NOMO-1 treated with dmso at 0.1 percent for 144 hours (cell line): ENCODE measurements at regions not wholly inside any gene's neighbourhood (a gene's known extent, or its start where the extent isn't known, plus 50 kb on each side); places are given as distances from the start of the nearest gene placed in this dataset.

Source experiments
- DNase-seq: peaks from one replicate; lab custom pipeline; 2025; ENCODE audit not compliant: unreplicated experiment; lab: John Stamatoyannopoulos, UW

DNA sequence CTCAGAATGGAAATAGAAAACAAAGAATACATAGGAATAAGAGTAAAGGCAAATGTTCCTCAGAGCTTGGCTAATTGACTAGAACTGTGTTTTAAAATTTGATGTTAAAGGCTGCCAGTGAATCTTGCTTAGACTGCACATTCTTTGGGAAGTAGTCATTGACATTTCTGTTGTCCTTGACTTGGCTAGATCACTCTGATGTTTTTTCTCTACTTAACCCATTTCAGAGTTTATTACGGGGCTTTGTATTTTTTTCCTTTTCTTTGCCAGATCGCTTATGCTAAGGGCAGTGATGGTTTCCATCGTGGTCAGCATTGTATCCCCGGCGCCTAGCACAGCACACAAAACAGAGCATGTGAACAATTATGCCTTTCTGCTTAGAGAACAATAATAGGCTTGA lies 1126.7 kb upstream of the CDH9 start:
- no peak for DNase-seq

DNA sequence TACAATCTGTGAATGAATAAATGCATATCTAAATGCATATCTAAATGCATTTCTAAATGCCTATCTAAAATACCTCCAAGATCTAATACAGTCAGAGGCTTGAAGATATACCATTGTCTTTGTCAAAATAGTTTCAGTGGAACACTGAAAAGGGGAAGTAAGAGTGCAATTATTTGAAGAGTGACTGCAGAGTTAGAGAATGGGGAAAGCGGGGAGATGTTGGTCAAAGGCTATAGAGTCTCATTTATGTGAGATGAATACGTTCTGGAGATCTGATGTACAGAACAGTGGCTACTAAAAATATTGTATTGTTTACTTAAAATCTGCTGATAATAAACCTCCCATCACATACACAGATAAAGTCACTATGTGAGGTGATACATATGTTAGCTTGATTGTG lies 1126.2 kb upstream of the CDH9 start:
- DNase-seq: peak; percentile 65

GRCh38 chr5:28156981-28157380 lies 1118.6 kb upstream of the CDH9 start:
- no peak for DNase-seq

- DNase-seq: no peak
Measured at GRCh38 chr5:28143519-28143918, 1105.1 kb upstream of the CDH9 start.

GRCh38 chr5:28132151-28132550 lies 1093.8 kb upstream of the CDH9 start:
- no peak for DNase-seq

DNA sequence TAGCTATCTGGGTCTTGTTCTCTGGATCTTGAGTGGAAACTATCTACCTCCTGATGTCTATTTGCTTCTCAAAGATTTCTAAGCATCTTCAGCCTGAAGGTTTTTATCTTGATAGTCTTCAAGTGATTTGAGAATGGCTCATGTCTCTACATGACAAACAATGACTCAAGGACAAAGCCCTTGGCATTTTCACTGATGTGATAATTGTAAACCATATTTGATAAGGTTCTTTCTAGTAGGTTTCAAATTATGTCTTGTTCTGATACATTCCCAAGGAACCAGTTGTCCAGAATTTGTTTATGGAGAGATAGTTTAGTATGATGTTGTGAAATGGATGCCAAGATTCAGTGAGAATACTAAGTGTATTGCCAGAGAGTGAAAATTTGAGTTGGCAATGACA lies 1079.3 kb upstream of the CDH9 start:
- DNase-seq: no peak

DNA sequence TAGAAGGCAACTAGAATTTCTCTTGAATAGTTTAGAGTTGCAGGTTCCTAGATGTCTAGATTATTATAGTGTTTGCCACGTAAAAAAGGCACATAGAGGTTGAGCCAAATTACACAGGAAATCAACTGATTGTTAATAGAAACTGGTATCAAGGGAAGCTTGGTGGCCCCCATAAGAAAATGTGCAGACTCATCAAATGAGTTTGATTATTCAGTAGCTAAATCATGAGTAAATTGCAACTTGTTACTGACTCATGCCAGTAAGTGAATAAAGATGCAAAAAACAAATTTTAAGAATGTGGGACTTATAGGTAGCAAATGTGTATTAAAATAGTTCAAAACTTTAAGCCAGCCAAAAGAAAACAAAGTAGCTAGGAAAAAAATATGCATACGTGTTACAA lies 1078.9 kb upstream of the CDH9 start:
- DNase-seq: no peak

DNA sequence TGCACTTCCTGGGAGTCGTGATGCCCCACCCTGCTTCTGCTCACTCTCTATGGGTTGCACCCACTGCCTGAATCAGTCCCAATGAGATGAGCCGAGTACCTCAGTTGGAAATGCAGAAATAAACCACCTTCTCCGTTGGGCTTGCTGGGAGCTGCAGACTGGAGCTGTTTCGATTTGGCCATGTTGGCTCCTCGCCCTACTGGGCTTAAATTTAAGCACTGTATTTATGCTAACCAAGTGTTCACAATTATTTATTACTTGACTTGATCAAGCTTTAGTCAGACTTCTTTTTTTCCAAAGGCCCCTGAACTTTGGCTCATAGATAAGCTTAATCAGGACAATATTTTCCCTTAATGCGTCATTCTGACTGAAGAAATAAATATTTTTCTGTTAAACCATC lies 1072.4 kb upstream of the CDH9 start:
- DNase-seq: no peak

GRCh38 chr5:28104080-28104479 lies 1065.7 kb upstream of the CDH9 start:
- DNase-seq: no peak

- DNase-seq: no peak
Measured at GRCh38 chr5:28084069-28084468, 1045.7 kb upstream of the CDH9 start.

DNA sequence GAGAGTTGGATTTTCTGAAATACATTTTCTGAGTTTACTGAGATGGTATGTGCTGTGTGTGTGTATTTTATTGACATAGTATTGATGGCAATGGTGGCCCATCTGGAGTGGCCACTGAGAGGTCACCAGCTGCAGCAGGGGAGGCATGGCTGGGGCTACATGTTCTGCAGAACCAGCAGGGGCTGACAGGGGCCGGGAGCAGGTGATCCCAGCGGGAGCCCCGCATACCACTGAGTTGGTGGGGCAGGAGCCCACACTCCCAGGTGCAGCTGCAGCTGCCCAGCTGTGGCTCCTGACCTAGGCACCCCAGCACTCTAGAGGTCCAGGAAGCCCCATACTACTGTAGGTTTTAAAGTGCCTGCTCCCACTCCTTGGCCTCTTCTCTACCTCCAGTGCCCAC lies 1044.2 kb upstream of the CDH9 start:
- DNase-seq: no peak

- DNase-seq: no peak
Measured at GRCh38 chr5:28077291-28078240, 1039.2 kb upstream of the CDH9 start.

- no peak for DNase-seq
Measured at GRCh38 chr5:28066856-28067255, 1028.5 kb upstream of the CDH9 start.

GRCh38 chr5:28065656-28066055 lies 1027.3 kb upstream of the CDH9 start:
- DNase-seq: no peak

DNA sequence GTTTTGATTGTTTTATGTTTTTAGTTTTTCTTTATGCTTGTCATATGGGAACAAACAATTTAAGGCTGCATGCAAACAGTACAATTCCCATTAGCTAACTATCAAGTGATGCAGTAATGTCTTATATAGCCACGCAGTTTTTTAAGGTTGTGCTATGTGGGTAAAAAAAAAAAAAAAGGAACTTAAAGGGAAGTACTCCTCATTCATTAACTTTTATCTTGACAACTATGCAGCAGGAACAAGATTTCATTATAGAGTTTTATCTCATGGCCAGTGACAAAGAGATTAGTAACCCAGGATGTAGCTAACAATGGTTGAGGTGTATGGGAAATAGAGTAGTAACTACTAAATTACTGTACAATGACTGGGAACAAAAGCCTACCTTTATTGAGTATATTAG lies 1008.2 kb upstream of the CDH9 start:
- no peak for DNase-seq

- no peak for DNase-seq
Measured at GRCh38 chr5:28027851-28028250, 989.5 kb upstream of the CDH9 start.

DNA sequence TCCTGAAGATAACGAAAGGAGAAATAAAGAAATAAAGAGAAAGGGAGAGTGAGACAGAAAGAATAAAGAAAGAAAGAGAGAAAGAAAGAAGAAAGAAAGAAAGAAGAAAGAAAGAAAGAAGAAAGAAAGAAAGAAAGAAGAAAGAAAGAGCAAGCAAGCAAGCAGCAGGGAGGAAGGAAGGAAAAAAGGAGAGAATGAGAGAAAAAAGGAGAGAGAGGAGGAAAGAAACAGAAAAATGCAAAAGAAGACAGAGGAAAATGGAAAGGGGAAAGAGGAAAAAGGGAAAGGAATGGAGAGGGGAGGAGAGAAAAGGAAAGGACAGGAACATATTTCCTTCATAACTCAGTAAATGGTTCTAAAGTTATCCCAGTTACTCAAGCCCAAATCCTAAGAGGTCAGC lies 978.8 kb upstream of the CDH9 start:
- DNase-seq: no peak

DNA sequence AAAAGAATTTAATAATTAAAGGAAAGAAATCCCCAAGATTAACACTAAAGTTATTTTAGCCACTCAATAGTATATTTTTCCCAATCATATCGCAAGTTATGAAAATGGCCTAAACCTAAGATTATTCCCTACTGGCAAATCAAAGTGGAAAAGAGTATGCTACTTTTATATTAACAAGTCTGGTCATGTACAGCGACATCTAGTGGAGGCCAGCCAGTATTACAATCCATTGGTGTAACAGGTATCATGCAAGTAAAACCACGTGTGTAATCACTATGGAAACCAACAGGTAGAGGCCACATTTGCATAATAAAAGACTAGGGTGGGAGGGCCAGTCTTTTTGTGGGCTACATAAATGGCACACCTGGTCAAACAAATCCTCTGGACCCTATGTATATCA lies 976.4 kb upstream of the CDH9 start:
- no peak for DNase-seq

DNA sequence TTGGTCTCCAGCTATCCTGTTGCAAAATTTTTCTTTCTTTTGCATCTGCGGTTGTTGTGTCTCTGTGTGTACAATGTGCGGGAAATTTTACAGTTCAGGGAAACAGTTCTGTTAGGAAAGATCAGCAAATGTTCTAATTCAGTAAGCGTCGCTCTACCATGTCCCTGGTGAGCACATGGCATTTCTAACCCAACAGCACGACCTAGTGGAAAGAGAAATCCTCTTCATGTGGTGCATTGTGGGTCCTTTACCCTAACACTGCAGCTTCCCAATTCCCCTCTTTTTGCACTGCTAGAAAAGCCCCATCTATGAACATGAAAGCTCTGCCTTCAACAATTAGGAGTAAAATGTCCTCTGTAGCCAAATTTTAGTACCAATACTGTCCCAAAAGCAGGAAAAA lies 974.2 kb upstream of the CDH9 start:
- no peak for DNase-seq

DNA sequence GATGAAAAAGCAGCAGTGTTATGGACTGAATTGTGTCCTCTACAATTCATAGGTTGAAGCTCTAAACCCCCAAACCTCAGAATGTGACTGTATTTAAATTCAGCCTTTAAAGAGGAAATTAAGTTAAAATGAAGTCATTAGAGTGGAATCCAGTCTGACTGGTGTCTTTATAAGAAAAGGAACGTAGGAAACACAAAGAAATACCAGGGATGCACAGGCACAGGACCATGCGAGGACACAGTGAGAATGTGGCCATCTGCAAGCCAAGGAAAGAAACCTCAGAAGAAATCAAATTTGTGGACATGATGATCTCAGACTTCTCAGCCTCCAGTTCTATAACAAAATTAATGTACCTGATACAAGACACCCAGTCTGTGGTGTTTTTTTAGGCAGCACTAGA lies 971.2 kb upstream of the CDH9 start:
- DNase-seq: no peak

DNA sequence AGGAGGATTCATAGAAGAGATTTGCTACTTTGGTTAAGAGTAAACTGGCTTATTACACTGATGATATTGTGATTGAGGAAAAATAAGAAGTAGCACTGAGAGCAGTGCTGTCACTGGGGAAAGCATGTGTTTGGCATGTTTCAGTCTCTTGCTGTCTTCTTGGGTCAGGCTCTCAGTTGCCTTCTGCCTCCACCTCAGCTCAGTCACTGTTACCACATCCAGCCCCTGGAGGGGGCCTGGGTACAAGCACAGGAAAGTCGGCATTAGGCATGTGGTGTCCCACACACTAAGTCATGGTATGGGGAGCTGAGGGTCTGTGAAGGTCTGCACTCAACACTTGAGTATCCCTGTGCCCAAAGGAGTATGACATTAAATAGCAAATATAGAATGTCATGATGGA lies 958.3 kb upstream of the CDH9 start:
- DNase-seq: no peak

- DNase-seq: no peak
Measured at GRCh38 chr5:27995867-27996266, 957.5 kb upstream of the CDH9 start.

- DNase-seq: no peak
Measured at GRCh38 chr5:27978322-27978721, 939.9 kb upstream of the CDH9 start.
